ENCODE measurements at regions not wholly inside any gene's neighbourhood (a gene's known extent, or its start where the extent isn't known, plus 50 kb on each side); places are given as distances from the start of the nearest gene placed in this dataset.

- Histone ChIP-seq H3K23ac (ENCODE audit: low read depth, low read length) (no peak overlapping the region), H3K79me1 (ENCODE audit: low read depth in 1 of 2, low read length in 2 of 2) (no peaks in the 10 kb centered on the region), H2BK20ac (ENCODE audit: low read depth, low read length) (no peak overlapping the region), H2BK120ac (ENCODE audit: low read depth, low read length) (no peak overlapping the region), H2BK5ac (ENCODE audit: low read depth, low read length, poor library complexity, severe bottlenecking) (no peak overlapping the region), H3K4ac (ENCODE audit: low read depth, low read length) (no peak overlapping the region), H3K27me3 (ENCODE audit: control insufficient read depth, insufficient read depth, low read length) (no peaks in the 10 kb centered on the region), H2AFZ (replicated peaks; ENCODE audit: low read length, poor library complexity) (no peak overlapping the region), H4K91ac (ENCODE audit: insufficient read depth, low read depth, low read length) (no peak overlapping the region), H4K5ac (ENCODE audit: low read depth, low read length) (no peak overlapping the region), H3K4me1 (ENCODE audit: control insufficient read depth, insufficient read depth, low read length) (no peaks in the 10 kb centered on the region), H3K27ac (ENCODE audit: insufficient read depth, low read length) (no peak overlapping the region), H2BK15ac (ENCODE audit: low read depth, low read length) (no peak overlapping the region), H3K4me2 (ENCODE audit: low read depth, low read length) (no peak overlapping the region), H2AK9ac (replicated peaks; ENCODE audit: low read depth, low read length, poor library complexity) (no peak overlapping the region), H4K8ac (ENCODE audit: low read depth in 2 of 2, low read length in 2 of 2) (no peak overlapping the region), H3K9ac (ENCODE audit: low read depth, low read length) (no peak overlapping the region), H3K4me3 (ENCODE audit: insufficient read depth, low read depth, low read length) (no peak overlapping the region), H2AK5ac (ENCODE audit: low read depth, low read length) (no peak overlapping the region), H4K20me1 (ENCODE audit: insufficient read depth, low read length) (no peaks in the 10 kb centered on the region), H3K9me1 (ENCODE audit: insufficient read depth, low read length) (no peaks in the 10 kb centered on the region), H3K14ac (replicated peaks; ENCODE audit: low read depth, low read length) (no peak overlapping the region), H3K18ac (ENCODE audit: low read depth, low read length) (no peak overlapping the region), H3K36me3 (ENCODE audit: control insufficient read depth, insufficient read depth, low read length) (no peaks in the 10 kb centered on the region), H3K56ac (ENCODE audit: extremely low read depth, insufficient read depth, low read length) (no peak overlapping the region), H3K9me3 (ENCODE audit: control insufficient read depth, insufficient read depth, low read length) (no peaks in the 10 kb centered on the region)
- ATAC-seq (ENCODE audit: low read depth) (no peak), DNase-seq (no peak)
- intact Hi-C loops (cut with micrococcal nuclease): no loop called here
- BruUV-seq (replicated peaks): no TSS peak
- in situ Hi-C loops (cut with MboI; ENCODE audit: low sequenced_read_pairs): no loop called here
- WGBS, 2 experiments (ENCODE audit: extremely low coverage in 2 of 2, insufficient read length in 1 of 2): 48% methylated on average over 3 of the region's 4 CpGs; no CpG with 5 or more reads in 1 of the 2 experiments
- ChIA-PET CTCF (no interaction called here), POLR2A (ENCODE audit: unreplicated experiment) (no interaction called here)
- TF ChIP-seq MXI1 (IDR thresholded peaks at IDR 0.05; ENCODE audit: borderline replicate concordance, low read depth, low read length): no peak
- TF ChIP-seq RCOR1 (IDR thresholded peaks at IDR 0.05; ENCODE audit: insufficient replicate concordance, low read length): no peak
- TF ChIP-seq CHD1 (IDR thresholded peaks at IDR 0.05; ENCODE audit: low read depth, low read length): no peak
- TF ChIP-seq, protein P1, sequence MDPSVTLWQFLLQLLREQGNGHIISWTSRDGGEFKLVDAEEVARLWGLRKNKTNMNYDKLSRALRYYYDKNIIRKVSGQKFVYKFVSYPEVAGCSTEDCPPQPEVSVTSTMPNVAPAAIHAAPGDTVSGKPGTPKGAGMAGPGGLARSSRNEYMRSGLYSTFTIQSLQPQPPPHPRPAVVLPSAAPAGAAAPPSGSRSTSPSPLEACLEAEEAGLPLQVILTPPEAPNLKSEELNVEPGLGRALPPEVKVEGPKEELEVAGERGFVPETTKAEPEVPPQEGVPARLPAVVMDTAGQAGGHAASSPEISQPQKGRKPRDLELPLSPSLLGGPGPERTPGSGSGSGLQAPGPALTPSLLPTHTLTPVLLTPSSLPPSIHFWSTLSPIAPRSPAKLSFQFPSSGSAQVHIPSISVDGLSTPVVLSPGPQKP (IDR thresholded peaks at IDR 0.05; ENCODE audit: borderline replicate concordance, low read depth, low read length): no peak
- TF ChIP-seq, protein P2, sequence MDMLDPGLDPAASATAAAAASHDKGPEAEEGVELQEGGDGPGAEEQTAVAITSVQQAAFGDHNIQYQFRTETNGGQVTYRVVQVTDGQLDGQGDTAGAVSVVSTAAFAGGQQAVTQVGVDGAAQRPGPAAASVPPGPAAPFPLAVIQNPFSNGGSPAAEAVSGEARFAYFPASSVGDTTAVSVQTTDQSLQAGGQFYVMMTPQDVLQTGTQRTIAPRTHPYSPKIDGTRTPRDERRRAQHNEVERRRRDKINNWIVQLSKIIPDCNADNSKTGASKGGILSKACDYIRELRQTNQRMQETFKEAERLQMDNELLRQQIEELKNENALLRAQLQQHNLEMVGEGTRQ (IDR thresholded peaks at IDR 0.05; ENCODE audit: low read depth, low read length): no peak
- TF ChIP-seq MAFK (IDR thresholded peaks at IDR 0.05; ENCODE audit: low read depth, low read length): no peak
- TF ChIP-seq FOS (IDR thresholded peaks at IDR 0.05; ENCODE audit: low read depth, low read length): no peak
- TF ChIP-seq BHLHE40 (IDR thresholded peaks at IDR 0.05; ENCODE audit: low read depth, low read length): no peak
- no peak for TF ChIP-seq RFX5 (IDR thresholded peaks at IDR 0.05; ENCODE audit: low read depth, low read length)
- dilution Hi-C loops (cut with HindIII; ENCODE audit: low sequenced_read_pairs, unreplicated experiment): no loop called here
Measured at GRCh38 chr10:124313374-124313773, 105.3 kb downstream of the OAT start.
